Tibial nerve (tissue), 3 donors: ENCODE measurements at regions not wholly inside any gene's neighbourhood (a gene's known extent, or its start where the extent isn't known, plus 50 kb on each side); places are given as distances from the start of the nearest gene placed in this dataset.

Source experiments
- CTCF ChIP-seq, 5 experiments: fragments of 200-600 bp in 3 of 5; fragments of 450-650 bp in 2 of 5; sonication (generic) in 3 of 5; IDR thresholded peaks; one replicate each; pipeline ENCODE4 v1.5.1; 2016 to 2019; ENCODE audit warnings: antibody characterized with exemption in 5 of 5, mild to moderate bottlenecking in 3 of 5, moderate library complexity in 2 of 5
- POLR2A ChIP-seq, 2 donors: fragments of 450-650 bp; IDR thresholded peaks; one replicate each; pipeline ENCODE4 v1.6.1; 2017; ENCODE audit warnings: antibody characterized with exemption in 2 of 2, mild to moderate bottlenecking in 2 of 2, moderate library complexity in 2 of 2

- TF ChIP-seq CTCF (IDR thresholded peaks at IDR 0.05) (no peak), POLR2A (IDR thresholded peaks at IDR 0.05) (no peak)
Measured at GRCh38 chr22:27518531-27519340, 282.8 kb downstream of the MN1 start.
